Esophagus mucosa (tissue), 1 donor: ENCODE measurements at regions not wholly inside any gene's neighbourhood (a gene's known extent, or its start where the extent isn't known, plus 50 kb on each side); places are given as distances from the start of the nearest gene placed in this dataset.

Experiments used
- ATAC-seq: fragments of 200-7000 bp; cut with Tn5 transposase; one replicate; pipeline ENCODE4 v1.9.1; 2020
- donor health status: DM: yes; HTN: yes; CAD: no.

DNA sequence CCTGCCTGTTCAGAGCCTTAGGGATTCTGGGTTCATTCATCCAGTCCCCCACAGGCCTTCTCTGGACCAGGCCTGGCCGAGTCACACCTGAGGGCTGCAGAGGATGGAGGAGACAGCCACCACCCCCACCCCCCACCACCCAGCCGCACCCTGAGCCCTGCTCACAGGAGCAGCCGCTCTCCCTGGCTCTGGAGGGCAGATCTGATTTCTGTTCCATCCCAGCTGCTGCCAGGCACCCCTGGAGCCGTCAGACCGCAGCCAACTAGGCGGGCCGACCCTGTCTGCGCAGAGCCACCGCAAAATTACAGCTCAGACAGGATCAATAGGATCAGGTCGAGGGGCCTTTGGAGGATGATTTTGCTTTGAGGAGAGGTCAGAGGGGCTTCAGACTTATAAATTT, 154.6 kb upstream of the MYL2 start:
- no peak for ATAC-seq

DNA sequence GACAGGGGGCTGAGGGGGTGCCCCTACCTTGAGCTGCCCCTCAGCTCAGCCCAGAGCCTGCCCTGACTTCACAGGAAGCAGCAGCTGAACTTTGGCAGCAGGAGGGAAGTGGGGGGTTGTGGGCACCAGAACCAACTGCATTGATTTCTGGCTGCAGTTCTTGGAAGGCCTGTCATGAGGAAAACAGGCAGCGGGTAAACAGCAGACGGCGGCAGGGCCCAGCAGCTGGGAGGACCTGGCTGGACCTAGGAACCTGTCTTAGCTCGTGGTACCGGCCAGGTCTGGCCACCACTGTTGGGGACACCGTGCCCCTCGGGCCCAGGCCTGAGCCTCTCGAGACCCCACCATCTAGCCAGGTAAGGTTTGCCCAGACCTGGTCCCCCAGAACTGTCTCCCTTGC, 154.2 kb upstream of the MYL2 start:
- no peak for ATAC-seq

DNA sequence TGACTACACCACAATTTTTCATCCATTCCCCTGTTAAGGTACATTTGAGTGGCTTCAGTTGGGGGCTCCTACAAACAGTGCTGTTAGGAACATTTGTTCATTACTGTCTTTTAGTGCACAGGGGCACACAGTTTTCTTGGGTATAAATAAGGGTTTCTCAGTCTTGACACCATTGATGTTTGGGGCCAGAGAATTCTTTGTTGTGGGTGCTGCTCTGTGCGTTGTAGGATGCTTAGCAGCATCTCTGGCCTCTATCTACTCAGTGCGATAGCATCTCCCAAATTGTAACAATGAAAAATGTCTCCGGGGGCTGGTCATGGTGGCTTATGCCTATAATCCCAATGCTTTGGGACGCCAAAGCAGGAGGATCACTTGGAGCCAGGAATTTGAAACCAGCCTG, 153.0 kb upstream of the MYL2 start:
- no peak for ATAC-seq

DNA sequence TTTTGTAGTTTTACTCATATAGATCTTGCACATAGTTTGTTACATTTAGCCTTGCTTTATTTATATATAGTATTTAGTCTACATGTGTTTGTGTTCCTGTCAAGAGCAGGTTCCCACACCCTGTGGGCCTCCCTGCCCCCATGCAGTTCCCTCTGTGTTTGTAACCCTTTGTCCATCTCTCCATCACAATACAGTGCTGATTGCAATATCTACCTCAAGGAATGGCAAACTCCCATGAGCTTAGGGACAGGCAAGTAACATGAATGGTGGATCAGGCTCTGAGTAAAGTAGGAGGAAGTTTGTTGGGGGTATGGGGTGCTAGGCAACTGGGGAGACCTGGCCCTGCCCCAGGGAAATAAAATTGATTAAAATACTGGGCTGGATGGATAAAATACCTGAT, 151.9 kb upstream of the MYL2 start:
- no peak for ATAC-seq

DNA sequence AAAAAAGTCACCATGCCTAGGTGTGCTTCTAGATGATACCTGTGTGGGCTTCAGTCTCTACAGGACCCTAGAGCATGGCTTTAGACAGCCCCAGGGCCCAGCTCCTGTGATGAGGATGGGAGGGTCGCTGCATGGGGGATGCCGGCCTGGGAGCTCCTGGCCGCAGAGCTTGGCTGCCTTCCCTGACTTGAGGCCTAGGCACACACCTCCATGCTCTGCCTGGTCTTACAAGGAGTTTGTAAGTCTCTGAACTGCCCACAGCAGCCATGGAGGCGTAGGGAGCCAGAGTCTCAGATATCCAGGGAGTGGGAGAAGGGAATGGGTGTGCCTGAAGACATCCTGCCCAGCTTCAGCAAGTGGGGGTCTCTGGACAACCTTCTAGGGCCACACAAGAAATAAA, 149.5 kb upstream of the MYL2 start:
- ATAC-seq, result no peak

DNA sequence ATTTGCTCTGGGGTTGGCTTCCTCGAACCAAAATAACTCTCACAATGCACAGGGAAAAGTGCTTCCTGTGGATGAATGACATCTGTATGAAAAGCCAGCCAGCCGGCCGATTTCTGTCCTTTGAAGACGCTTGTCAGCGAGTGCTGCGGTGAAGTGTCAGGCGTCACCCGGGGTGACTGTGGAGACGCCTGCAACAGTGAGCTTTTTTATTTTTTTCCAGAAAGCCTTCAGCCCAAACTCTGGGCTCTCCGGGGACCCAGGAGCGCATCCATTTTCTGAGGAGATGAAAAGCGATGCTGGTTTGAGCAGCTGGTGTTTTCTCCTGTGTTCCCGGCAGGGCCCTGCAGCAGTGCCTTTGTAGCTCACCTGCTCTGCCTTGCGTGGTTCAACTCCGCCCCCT, 147.9 kb upstream of the MYL2 start:
- ATAC-seq, result no peak

DNA sequence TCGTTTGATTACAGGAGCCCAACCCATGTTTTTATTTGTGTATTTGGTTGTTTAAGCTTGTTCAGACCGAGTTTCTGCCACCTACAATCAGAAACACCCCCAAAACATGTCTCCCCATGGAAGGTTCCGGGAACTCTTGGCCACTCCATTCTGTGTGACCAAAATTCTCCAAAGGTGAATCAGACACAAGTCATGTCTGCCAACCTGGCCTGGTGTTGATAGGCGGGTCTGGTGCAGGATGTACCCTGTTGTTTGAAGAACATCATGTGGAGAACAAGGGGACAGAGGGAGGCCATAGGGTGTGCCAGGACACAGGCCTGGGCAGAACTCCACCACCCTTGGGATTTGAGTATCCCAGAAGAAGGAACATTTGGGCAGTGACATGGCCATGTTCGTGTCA, 147.1 kb upstream of the MYL2 start:
- ATAC-seq, result no peak

DNA sequence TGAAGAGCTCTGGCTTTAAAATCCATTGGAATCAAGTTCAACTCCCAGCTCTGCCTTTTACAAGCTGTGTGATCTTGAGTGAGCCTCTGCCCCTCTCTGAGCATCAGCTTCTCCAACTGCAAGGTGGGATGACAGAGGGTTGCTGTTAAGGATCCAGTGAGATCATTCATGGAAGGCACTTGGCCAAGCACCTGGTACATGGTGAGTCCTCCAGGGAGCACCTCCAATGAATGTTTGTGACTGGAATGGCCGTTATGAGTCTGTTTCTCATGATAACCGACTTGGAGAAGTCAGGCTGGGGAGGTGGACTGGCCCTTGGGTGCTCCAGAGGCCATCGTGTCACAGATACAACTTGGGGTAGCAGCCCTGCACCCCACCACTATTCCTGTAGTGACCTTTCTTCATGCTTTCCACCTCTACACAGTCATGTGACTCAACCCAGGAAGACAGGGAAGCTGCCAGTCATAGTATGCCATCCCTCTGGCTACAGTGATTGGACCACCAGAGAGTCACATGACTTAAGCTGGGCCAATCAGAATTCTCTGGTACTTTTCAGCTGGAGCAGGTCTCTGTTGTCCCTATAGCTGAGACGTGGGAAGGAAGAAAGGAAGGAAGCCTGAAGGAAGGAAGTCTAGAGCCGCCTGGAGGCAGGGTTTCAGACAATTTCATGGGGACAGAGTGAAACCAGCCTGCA, 146.5 kb upstream of the MYL2 start:
- no peak for ATAC-seq

DNA sequence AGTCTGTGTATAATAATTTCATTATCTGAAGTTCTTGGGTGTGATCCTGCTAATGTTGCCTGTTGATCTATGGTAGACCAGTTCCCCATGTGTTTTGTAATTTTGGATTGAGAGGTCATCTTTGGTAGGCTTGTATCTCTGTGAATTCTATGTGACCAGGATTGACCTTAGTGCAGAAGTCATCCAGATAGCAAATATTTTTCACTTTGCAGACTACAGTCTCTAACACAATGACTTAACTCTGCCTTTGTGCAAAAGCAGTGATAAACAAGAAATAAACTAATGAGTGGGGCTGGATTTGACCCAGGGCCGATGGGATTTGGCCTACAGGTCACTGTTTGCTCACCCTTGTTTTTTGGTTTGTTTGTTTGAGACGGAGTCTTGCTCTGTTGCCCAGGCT, 144.6 kb upstream of the MYL2 start:
- no peak for ATAC-seq

DNA sequence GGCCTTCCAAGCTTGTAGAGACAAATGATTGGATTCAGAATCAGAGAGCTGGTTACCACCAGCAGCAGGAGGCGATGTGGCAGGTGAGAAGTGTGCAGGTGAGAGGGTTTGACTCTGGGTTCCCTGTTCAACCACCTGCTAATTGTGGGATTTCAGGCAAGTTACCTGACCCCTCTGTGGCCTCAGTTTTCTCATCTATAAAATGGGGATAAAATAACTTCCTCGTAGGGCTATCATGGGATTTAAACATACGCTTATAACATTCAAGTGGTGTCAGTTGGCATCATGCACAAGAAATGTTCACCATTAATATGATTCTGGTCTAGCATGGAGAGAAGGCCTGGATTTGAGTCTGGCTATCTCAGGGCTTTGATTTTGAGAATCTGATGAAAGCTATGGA, 143.8 kb upstream of the MYL2 start:
- ATAC-seq, result no peak

DNA sequence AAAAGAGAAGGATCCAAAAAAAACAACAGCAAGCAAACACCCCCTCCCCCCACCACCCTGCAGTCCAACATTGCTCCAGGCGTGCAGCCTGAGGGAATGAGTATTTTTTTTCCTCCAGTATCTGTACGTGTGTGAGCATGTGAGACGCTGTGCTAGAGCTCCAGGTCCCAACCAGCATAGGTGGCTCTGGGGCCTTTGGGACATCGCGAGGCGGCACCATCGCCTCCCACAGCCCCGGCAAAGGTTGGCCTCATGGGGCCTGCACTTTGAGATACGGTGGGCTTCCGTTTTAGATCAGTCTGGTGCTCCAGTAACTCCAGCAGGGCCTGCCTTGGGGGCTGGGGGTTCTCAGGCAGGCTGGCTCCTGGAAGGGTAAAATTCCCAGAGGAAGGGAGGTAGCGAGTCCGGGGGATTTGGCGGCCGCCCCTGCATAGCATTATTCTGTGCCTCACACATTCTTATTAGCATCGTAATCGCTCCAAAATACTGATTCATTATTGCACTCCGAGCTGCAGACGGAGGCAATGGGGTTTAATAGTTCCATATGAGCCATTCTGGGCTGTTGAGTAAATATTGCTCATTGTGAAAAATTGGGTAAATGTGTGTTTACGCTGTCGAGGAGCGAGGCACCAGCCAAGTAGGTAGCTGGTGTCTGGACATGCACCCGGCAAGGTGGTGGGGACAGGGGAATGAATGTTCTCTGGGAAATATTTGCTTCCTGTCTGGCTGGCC, 143.1 kb upstream of the MYL2 start:
- no peak for ATAC-seq

DNA sequence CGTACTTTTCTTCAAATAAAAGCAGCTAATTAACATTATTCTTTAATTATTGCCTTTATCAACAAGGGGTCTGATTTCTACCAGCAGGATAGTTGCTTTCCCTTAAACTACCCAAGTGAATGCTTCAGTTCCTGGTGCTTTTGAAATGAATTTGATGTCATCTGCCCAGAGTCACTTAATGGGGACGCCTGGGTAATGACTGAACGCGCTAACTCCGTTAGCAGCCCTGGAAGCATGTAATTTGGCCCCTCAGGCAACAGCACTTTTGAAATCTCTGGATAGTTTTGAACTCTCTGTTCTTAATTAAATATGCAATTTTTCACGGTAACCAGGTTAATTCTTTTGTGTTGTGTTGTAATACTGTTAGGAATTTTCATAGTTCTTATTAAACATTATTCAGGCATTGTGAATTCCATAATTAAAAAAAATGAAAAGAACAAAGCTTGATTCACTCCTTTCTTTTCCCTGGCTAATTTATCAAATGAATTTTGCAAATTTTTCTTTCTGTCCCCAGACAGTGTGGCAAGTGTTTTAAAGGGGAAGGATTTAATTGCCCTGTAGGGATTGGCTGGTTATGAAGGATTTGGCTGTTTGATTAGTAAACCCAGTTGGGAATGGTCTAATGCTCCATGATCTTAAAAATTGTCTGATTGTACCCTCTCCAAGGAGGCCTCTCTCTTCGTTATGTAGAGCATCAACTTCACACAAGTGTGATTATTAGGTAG, 137.5 kb upstream of the MYL2 start:
- no peak for ATAC-seq

DNA sequence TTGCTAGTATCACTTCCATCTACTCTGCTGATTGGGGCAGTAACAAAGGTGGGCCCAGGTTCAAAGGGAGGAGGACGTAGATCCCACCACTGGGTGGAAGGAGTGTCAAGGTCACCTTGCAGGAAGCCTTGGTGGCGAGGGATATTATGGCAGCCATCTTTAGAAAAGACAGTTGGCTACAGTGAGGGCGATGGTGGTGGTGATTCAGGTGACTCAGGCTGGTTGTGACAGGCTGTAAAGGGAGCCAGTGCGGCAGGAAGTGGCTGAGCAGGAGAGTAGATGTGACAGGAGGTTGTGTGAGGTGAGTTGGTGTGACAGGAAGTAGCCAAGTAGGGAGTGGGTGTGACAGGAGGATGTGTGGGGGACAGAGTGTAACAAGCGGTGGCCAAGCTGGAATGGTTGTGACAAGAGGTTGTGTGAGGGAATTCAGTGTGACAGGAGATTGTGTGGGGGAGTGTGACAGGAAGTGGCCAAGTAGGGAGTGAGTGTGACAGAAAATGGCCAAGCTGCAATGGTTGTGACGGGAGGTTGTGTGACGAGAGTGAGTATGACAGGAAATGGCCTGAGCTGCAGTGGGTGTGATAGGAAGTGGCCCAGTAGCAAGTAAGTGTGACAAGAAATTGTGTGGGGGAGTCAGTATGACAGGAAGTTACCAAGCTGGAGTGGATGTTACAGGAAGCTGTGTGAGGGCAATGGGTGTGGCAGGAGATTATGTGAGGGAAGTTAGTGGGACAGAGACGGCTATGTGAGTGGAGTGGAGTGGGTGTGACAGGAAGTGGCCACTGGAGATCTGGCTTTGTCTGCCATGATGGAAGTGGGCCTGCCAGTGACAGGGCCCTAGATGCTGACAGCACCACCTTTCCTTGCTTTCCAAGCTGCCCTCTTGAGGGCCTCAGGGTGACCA, 136.5 kb upstream of the MYL2 start:
- peak; percentile 45 for ATAC-seq

DNA sequence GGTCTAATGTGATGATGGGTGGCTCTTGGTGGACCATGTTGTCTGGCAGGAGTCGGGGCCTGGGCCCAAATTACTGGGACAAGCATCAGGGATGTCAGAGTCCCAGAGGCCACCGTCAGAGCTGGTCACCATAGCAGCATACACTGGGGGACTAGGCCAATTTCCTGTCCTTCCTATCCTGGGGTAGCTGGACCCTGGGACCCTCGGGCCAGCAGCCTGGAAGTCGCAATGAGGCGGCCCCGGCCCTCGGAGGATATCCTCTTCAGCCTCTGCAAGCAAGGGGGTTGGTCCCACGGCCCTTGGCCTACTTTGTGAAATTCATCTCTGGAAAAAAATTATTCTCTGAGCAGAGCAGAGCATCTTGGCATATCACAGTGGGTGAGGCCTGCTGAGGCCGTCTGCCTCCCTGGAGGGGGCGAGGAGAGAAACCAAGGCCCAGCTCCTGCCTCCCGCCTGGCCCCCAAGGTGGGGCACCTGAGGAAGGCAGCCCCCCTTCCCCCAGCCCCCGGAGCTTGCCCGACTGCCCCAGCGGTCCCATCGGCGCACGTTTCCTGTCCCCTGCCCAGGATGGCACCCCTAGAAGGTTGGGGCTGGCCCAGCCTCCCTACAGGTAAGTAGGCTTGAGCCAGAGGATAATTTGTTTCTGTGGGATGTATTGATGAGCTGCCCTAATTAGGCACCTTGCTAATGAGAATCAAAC, 135.0 kb upstream of the MYL2 start:
- ATAC-seq, result peak; percentile 21

DNA sequence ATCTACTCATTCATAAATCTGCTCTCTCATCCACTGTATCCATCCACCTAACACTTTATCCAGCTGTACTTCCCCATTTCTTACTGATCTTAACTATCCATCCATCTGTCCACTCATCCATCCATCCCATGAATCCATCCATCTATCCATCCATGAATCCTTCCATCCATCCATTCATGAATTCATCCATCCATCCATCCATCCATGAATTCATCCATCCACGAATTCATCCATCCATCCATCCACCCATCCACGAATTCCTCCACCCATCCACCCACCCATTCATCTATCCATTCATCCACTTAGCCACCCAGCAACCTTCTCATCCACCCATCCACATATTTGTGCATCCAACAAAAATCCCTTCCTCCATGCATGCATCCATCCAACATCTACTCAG, 128.6 kb upstream of the MYL2 start:
- no peak for ATAC-seq

DNA sequence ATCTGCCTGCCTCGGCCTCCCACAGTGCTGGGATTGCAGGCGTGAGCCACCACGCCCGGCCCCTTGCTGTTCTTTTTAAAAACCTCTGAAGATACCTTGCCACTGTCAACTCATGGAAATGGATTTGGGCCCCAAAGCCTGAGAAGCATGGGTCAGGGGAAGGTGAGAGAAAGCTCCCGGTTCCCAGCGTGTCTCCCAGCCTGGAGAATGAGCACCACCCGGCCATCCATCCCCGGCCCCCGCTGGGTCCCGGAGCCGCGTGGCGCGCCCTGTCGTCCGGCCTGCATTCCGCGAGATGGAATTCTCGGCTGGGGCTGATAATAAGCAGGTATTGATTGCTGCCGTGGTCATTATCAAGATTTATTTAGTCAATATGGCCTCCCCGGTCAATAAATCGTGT, 126.5 kb upstream of the MYL2 start:
- ATAC-seq, result no peak

DNA sequence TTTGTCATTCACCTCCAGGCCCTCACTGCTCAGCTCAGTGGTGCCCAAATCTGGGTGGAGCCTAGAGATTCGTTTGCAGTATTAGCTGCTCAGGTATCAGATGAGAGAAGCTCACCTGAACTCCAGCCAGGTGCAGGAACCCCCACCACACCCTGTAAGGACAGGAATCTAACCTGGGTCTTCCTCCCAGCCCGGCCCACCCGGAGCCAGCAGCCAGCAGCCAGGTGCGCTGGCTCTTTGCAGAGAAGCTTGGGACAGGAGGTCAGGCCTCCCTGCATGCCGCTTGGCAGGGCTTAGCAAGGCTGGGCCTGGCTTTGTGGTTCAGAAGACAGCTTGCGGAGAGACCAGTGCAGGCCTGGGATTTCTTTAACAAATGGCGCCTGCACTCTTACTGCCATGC, 125.6 kb upstream of the MYL2 start:
- ATAC-seq, result no peak

DNA sequence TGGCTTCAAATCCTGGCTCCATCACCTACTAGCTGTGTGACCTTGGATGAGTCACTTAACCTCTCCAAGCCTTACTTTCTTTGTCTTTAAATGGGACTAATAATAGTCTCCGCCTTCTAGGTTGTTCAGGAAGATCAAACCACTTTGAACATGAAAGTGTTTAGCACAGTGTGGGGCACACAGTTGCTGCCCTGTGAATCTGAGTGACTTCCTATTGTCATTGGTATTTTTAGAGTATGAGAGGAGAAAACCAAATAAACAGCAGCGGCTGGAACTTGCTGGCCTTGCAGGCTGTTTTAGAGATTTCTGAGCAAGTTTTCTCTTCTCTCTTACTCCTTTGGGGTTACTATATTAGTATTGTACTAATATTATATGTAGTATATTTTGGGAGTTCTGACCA, 120.7 kb upstream of the MYL2 start:
- no peak for ATAC-seq

DNA sequence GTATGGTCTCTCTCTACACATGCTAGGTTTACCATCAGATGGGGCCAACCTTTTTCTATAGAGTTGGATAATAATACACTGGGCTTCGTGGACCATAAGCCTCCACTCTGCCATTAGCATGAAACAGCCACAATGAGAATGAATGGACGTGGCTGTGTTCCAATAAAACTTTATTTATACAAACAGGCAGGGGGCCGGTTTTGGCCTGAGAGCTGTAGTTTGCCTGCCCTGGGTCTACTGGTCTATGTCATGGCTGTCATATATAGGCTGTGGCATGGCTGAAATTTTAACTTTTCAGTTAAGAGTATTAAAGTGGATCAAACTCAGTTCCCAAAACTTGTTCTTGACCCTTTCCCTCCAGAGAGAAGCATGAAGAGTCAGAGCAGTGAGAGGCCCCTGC, 120.3 kb upstream of the MYL2 start:
- no peak for ATAC-seq

DNA sequence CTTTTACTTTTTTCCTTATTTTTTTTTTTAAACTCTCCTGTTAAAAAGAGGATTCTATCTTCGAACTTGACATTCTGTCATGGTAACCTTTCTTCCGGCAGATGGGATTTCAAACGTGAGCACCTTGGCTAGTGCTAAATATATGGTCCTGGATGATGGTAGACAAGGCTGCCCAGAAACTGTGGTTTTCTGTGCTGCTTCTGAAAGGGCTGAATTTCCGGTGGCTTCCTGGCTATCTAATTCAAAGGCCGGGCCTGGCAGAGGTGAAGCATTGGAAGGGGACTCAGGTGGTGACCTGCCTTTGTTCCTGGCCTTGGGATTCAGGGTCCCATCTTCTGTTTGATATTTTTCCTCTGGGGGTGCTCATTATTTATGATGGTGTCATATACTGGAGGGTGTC, 118.6 kb upstream of the MYL2 start:
- ATAC-seq, result no peak

DNA sequence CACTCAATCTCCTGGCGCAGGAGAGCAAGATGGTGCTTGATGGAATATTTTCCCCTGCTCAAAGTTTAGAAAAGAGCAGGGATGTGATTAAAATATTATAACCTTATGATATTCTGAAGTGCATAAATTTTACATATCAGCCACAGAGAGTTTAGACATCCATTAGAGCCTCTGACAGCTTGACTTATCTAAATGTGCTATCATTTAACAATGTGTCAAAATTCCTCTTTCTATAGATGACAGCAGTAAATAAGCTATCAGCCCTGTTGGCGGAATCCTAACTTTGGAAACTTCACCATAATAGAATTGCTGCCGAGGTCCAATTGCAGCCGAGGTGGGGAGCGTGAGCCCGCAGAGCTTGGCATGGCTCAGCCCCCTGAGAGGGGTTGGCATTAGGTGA, 117.7 kb upstream of the MYL2 start:
- ATAC-seq, result no peak

DNA sequence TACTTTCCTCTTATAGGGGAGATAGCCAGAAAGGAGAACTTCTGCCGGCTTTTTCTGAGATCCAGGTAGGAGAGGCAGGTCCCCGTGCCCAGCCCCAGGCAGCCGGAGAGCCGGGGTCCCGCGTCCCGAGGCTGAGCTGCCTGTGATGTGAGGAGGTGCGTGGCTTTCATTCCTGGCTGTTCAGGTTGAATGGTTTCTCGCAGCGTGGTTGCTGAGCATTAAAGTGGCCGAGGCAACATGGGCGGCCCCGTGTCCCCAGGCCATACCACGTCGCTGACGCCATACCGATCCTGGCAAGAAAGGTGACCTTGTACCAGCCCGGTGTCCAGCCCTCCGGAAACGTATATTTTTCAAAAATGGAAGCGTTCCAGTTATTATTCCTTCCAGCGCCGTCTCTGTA, 116.7 kb upstream of the MYL2 start:
- no peak for ATAC-seq
